ENCODE measurements at regions not wholly inside any gene's neighbourhood (a gene's known extent, or its start where the extent isn't known, plus 50 kb on each side); places are given as distances from the start of the nearest gene placed in this dataset.

DNA sequence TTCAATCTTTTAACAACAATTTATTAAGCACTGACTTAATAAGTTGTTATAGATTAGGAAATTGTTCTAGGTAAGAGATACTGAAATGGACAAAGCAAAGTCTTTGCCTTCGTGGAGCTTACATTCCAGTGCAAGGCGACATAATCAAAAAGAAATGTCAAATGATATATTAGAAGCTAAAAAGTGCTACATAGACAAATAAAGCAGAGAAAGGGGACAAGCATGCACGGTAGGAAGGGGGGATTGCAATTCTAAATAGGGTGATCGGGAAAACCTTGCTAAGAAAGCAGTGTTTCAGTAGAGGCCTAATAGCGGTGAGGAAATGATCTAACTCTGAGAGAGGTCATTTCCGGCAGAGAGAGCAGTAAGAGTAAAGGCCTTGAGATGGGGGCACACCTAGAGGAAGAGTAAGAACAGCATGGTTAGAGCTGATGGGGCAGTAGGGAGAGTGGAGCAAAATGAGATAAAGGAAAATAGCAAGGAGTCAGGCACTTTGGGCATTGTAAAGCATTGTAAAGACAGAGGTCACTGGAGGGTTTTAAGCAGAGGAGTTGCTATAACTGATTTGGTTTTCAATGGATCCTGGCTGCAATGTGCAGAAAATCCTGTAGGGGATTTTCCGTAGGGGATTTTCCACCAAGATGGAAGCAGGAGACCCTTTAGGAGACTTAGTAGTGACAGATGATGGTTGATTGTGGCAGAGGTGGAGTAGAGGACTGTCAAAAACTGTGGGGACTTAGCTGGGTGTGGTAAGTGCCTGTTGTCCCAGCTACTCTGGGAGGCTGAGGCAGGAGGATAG is 71.7 kb upstream of the CFAP20DC start:
- POLR2A ChIA-PET: no interaction called here
- H3K9me3 Mint-ChIP-seq: no peaks in the 10 kb centered on the region
- no peak for ATAC-seq (ENCODE audit: low read depth)

DNA sequence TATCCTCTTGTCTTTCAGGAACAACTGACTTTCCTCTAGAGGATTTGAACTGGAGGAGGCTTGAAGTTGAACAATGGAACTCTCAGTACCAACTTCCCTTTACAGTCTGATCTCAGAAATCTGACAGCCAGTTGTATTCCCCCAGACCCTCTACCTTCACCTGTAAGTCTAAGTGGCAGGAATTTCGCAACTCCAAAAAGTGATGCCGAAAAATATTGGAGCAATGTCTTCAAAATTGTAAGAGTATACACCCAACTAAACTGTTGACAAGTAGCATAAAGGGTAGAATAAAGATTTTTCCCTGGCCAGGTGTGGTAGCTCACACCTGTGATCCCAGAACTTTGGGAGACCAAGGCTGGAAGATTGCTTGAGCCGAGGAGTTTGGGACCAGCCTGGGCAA is 69.1 kb upstream of the CFAP20DC start:
- Mint-ChIP-seq H3K27me3 (peaks cover 3% of the 10 kb centered on the region), H3K4me3 (no peak overlapping the region), H3K9me3 (no peaks in the 10 kb centered on the region), H3K4me1 (no peaks in the 10 kb centered on the region), H3K27ac (no peak overlapping the region), H3K36me3 (no peaks in the 10 kb centered on the region)
- POLR2A ChIA-PET: no interaction called here
- DNase-seq: no peak
- ATAC-seq (ENCODE audit: low read depth): no peak

More for the DNA sequence above, 71.7 kb upstream of the CFAP20DC start:
- DNase-seq: no peak
- no peak overlapping the region for H3K4me3 Mint-ChIP-seq
- no peak overlapping the region for H3K27ac Mint-ChIP-seq
- no peaks in the 10 kb centered on the region for H3K36me3 Mint-ChIP-seq
- H3K27me3 Mint-ChIP-seq: peaks cover 3% of the 10 kb centered on the region
- H3K4me1 Mint-ChIP-seq: no peaks in the 10 kb centered on the region

DNA sequence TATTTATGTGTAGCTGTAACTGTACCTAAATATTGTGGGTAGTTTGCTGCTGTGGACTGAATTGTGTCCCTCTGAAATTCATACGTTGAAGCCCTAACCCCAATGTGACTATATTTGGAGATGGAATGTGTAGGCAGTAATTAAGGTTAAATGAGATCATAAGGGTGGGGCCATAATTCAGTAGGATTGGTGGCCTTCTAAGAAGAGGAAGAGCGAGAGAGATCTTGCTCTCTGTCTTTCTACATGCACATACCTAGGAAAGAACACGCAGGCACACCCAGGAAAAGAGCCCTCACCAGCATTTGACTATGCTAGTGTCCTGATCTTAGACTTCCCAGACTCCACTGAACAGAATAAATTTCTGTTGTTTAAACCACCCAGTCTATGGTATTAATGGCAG is 67.6 kb upstream of the CFAP20DC start:
- POLR2A ChIA-PET: no interaction called here
- Mint-ChIP-seq H3K4me1 (no peaks in the 10 kb centered on the region), H3K36me3 (no peaks in the 10 kb centered on the region), H3K9me3 (no peaks in the 10 kb centered on the region), H3K4me3 (no peak overlapping the region), H3K27me3 (peaks cover 3% of the 10 kb centered on the region), H3K27ac (no peak overlapping the region)
- ATAC-seq (ENCODE audit: low read depth): no peak
- no peak for DNase-seq

DNA sequence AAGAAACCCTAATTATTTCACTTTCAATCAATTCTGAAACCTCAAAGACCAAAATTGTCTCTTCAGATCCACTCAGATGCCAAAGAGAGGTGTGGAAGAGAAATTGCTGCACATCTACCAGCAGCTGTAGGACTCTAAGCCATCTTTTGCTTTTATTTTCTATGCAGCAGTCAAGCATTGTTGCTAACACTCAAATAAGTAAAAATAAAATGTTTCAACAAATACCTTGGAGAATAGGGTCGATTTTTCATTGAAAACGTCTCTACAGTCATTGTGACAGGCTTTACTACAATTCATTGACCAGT is 66.4 kb upstream of the CFAP20DC start:
- Mint-ChIP-seq H3K36me3 (no peaks in the 10 kb centered on the region), H3K4me1 (no peaks in the 10 kb centered on the region), H3K27me3 (peaks cover 3% of the 10 kb centered on the region), H3K4me3 (no peak overlapping the region), H3K9me3 (no peaks in the 10 kb centered on the region), H3K27ac (no peak overlapping the region)
- ATAC-seq (ENCODE audit: low read depth) (no peak), DNase-seq (no peak)
- POLR2A ChIA-PET: no interaction called here

DNA sequence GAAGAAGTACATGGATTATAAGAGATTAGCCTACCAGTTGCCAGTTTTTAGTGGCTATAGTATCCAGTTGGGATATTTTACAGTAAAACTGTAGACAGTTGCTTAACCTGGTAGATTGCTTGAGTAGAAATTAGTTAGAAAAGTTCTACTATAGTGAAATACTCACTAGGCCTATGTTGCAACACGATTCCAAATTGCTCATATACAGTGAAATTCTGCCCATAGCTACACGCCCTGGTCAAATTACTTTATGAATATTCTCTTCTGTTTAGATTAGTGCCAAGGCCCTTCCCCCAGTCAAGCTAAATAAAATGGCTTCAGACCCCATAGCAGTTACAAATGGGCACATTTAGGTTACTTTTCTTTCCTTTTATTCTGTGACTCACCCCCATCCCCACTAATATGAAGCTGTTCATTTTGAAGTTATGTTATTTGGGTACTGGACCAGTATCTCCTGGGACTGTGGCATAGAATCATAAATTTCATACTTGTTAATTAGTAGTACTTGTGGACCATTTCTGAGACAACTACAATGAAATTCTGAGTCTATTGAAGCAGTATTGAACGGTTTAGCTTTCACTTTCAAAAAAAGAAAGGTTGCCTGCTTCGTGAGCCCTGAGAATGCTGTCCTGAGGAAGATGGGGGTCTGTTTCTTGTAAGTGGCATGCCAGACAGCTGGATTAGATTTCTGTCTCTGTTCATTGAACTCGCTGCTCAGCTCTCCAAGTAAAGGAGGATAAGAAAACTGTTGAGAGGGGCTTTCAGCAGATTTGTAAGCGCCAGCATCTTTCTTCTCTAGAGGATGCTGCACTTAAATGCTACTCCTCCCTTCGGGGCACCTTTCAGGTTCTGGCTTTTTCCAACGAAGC is 65.8 kb upstream of the CFAP20DC start:
- POLR2A ChIA-PET: no interaction called here
- H3K36me3 Mint-ChIP-seq: no peaks in the 10 kb centered on the region
- ATAC-seq (ENCODE audit: low read depth) (no peak), DNase-seq (no peak)
- H3K4me3 Mint-ChIP-seq: no peak overlapping the region
- no peak overlapping the region for H3K27ac Mint-ChIP-seq
- peaks cover 3% of the 10 kb centered on the region for H3K27me3 Mint-ChIP-seq
- H3K4me1 Mint-ChIP-seq: no peaks in the 10 kb centered on the region
- H3K9me3 Mint-ChIP-seq: no peaks in the 10 kb centered on the region

DNA sequence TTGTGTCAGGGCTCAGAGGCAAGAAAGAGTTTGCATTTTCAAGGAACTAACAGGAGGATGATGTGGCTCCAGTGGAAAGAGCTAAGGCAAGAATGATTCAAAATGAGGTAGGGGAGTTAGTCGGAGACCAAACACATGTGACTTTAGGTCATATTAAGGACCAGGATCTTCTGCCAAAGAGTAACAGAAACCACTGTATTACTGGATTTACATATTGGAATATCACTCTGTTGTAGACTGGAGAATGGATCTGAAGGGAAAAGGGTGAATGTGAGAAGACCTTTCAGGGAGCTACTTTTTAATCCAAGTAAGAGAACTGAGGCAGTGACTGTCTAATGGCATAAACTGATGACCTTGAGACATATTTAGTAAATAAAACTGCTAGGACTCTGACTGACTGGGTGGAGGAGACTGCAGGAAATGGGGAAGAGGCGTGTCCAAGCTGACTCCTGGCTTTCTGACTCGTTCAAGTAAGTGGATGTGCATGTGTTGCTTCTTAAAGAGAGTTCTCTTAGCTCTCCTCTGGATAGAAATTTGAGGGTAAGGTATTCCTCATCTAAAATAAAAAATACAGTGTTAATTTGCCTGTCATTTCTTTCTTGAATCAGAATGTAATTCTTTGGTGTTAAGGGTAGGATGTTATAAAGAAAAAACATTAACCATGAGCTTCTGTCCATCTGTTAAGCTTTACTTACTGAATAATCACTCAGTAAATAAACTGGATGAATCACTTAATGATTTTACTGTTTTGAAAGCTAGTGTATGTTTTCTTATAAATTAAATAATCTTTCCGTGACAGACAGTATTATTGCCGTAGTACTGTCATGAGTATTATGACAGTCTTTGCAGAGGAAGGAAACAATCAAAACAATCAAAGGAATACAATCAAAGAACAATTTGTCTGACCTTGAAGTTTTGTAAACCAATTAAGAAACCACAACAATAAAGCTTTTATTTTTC is 58.3 kb upstream of the CFAP20DC start:
- Mint-ChIP-seq H3K4me3 (no peak overlapping the region), H3K9me3 (no peaks in the 10 kb centered on the region), H3K27me3 (peaks cover 2% of the 10 kb centered on the region), H3K36me3 (no peaks in the 10 kb centered on the region), H3K27ac (no peak overlapping the region), H3K4me1 (no peaks in the 10 kb centered on the region)
- POLR2A ChIA-PET: no interaction called here
- ATAC-seq (ENCODE audit: low read depth): no peak
- no peak for DNase-seq

DNA sequence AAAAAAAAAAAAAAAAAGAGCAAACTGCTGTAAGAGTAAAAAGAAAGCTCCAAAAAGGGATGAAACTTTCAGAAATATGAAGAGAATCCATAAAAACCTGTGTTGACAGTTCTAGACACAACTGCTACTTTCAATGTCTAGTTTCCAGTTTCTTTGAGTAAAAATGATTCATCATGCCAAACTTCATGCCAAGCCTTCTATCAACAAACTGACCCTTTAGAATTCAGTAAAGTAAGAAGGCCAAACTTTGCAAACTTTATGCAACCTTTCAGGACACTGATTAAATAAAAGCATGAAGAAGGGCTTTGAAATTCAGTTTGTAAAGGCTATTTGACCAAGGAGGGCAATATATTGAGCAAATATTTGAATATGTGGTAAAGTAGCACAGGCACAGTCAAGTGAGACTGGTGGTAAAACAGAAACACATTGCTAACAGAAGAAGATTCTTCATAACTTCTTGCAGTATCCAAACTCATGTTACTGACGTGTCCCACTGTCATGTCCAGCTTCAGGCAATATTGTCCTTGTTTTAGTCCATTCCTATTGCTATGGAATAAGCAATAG is 56.3 kb upstream of the CFAP20DC start:
- Mint-ChIP-seq H3K27ac (no peak overlapping the region), H3K9me3 (no peaks in the 10 kb centered on the region), H3K4me3 (no peak overlapping the region), H3K27me3 (peaks cover 2% of the 10 kb centered on the region), H3K4me1 (no peaks in the 10 kb centered on the region), H3K36me3 (no peaks in the 10 kb centered on the region)
- DNase-seq: no peak
- ATAC-seq (ENCODE audit: low read depth): no peak
- POLR2A ChIA-PET: no interaction called here

DNA sequence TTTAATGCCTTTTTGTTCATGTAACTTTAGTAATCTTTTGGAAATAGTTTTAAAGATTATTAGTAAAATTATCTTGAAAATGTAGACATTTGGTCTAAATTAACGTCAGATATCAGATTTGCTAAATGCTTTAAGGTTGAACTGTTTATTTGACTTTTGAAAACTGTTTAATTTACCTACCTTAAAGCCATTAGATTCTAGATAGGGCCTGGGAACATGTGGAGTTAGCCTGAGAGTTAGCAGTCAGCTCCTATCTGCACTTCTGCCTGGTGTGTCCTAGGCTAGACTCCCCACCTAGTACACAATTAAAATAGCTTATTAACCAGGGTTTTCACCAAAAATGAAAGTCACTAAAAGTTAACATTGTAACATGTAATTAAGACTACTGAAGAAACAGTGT is 53.7 kb upstream of the CFAP20DC start:
- ATAC-seq (ENCODE audit: low read depth) (no peak), DNase-seq (no peak)
- Mint-ChIP-seq H3K4me1 (no peaks in the 10 kb centered on the region), H3K36me3 (no peaks in the 10 kb centered on the region), H3K4me3 (no peak overlapping the region), H3K27ac (no peak overlapping the region), H3K9me3 (no peaks in the 10 kb centered on the region), H3K27me3 (peaks cover 5% of the 10 kb centered on the region)
- POLR2A ChIA-PET: no interaction called here

DNA sequence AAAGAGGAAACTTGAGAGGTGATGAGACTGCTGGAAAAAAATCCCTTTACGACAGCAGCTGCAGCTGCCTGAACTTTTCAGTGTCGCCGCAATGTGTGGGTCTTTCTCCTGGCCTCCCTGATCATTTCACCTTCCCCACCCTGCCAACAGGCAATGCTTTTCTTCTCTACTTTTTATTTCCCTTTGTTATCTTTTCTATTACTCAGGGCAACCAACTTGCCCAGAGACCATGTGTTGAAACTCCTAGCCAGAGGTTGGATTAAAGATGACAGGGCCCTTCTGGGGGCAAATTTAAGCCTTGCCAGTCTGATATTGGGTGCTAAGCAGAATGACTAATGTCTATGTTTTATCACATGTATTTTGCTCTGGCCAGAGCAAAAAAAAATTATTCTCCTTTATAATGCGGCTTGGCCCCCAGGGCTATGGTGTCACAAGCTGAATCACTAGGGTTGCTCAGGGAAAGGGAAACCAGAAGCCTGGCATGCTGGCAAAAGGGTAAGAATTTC is 51.5 kb upstream of the CFAP20DC start:
- Mint-ChIP-seq H3K27me3 (peaks cover 11% of the 10 kb centered on the region), H3K36me3 (no peaks in the 10 kb centered on the region), H3K27ac (no peak overlapping the region), H3K9me3 (peaks cover 3% of the 10 kb centered on the region), H3K4me1 (no peaks in the 10 kb centered on the region), H3K4me3 (no peak overlapping the region)
- DNase-seq: no peak
- ATAC-seq (ENCODE audit: low read depth): no peak
- POLR2A ChIA-PET: no interaction called here
